NCI-H774 (cell line): ENCODE measurements at regions not wholly inside any gene's neighbourhood (a gene's known extent, or its start where the extent isn't known, plus 50 kb on each side); places are given as distances from the start of the nearest gene placed in this dataset.
A peak's percentile ranks its signal among the peaks of the same experiment; 100 is the strongest.
"Not testable (repeated sequence)": the region's sequence is repeated elsewhere in the genome, so short reads cannot be mapped to it uniquely, and the experiment has no call there.

Experiments used
- DNase-seq: peaks from one replicate; lab custom pipeline; 2025; lab: John Stamatoyannopoulos, UW

GRCh38 chr6:141492521-141493284 is 640.0 kb upstream of the GJE1 start:
- DNase-seq, result no peak

- no peak for DNase-seq
Measured at GRCh38 chr6:141491684-141492083, 641.0 kb upstream of the GJE1 start.

- DNase-seq, result no peak
Measured at GRCh38 chr6:141490982-141491381, 641.7 kb upstream of the GJE1 start.

GRCh38 chr6:141488488-141488887 is 644.2 kb upstream of the GJE1 start:
- DNase-seq, result no peak

GRCh38 chr6:141486942-141487341 is 645.8 kb upstream of the GJE1 start:
- no peak for DNase-seq

- DNase-seq, result no peak
Measured at GRCh38 chr6:141484711-141485110, 648.0 kb upstream of the GJE1 start.

- peak; percentile 55 for DNase-seq
Measured at GRCh38 chr6:141483598-141484061, 649.1 kb upstream of the GJE1 start.

GRCh38 chr6:141482796-141483597 is 649.7 kb upstream of the GJE1 start:
- peak; percentile 57 for DNase-seq

GRCh38 chr6:141475259-141475658 is 657.5 kb upstream of the GJE1 start:
- no peak for DNase-seq

GRCh38 chr6:141472162-141472928 is 660.4 kb upstream of the GJE1 start:
- DNase-seq, result no peak

GRCh38 chr6:141470810-141471209 is 661.9 kb upstream of the GJE1 start:
- no peak for DNase-seq

GRCh38 chr6:141467881-141468280 is 664.8 kb upstream of the GJE1 start:
- DNase-seq, result no peak

- DNase-seq, result no peak
Measured at GRCh38 chr6:141467041-141467440, 665.7 kb upstream of the GJE1 start.

- DNase-seq, result no peak
Measured at GRCh38 chr6:141464896-141465295, 667.8 kb upstream of the GJE1 start.

- DNase-seq, result peak; percentile 97
Measured at GRCh38 chr6:141464490-141464889, 668.2 kb upstream of the GJE1 start.

- DNase-seq, result no peak
Measured at GRCh38 chr6:141463237-141463977, 669.3 kb upstream of the GJE1 start.

- no peak for DNase-seq
Measured at GRCh38 chr6:141460743-141461484, 671.8 kb upstream of the GJE1 start.

GRCh38 chr6:141460245-141460644 is 672.5 kb upstream of the GJE1 start:
- DNase-seq, result not testable (repeated sequence)

- DNase-seq, result not testable (repeated sequence)
Measured at GRCh38 chr6:141457984-141458383, 674.7 kb upstream of the GJE1 start.

- DNase-seq, result no peak
Measured at GRCh38 chr6:141452354-141452686, 680.4 kb upstream of the GJE1 start.
